Stimulated activated CD8-positive, alpha-beta memory T cell treated with anti-CD3 and anti-CD28 coated beads, Interleukin-2, amount 100 ng/mL, for 48 hours (primary cell): ENCODE measurements at regions not wholly inside any gene's neighbourhood (a gene's known extent, or its start where the extent isn't known, plus 50 kb on each side); places are given as distances from the start of the nearest gene placed in this dataset.

Source experiments
- DNase-seq, 2 donors: peaks; one replicate each; pipeline ENCODE4 v3.0.0-alpha.2; 2020; ENCODE audit warnings: low read depth in 2 of 2

- no peak for DNase-seq
Observed at GRCh38 chr5:167745868-167746267, 545.6 kb upstream of the WWC1 start.

GRCh38 chr5:167750586-167750985, 540.9 kb upstream of the WWC1 start:
- no peak for DNase-seq

- no peak for DNase-seq
Observed at GRCh38 chr5:167752936-167753335, 538.5 kb upstream of the WWC1 start.

GRCh38 chr5:167753725-167754490, 537.5 kb upstream of the WWC1 start:
- DNase-seq = no peak

- DNase-seq = no peak
Observed at GRCh38 chr5:167754501-167755021, 536.9 kb upstream of the WWC1 start.

- DNase-seq = no peak
Observed at GRCh38 chr5:167755420-167755819, 536.0 kb upstream of the WWC1 start.

GRCh38 chr5:167759057-167759821, 532.2 kb upstream of the WWC1 start:
- DNase-seq = no peak

- DNase-seq = no peak
Observed at GRCh38 chr5:167763772-167764171, 527.7 kb upstream of the WWC1 start.

- no peak for DNase-seq
Observed at GRCh38 chr5:167764641-167765289, 526.7 kb upstream of the WWC1 start.

GRCh38 chr5:167765352-167765751, 526.1 kb upstream of the WWC1 start:
- DNase-seq = no peak

- DNase-seq = no peak
Observed at GRCh38 chr5:167766957-167767356, 524.5 kb upstream of the WWC1 start.

GRCh38 chr5:167767795-167768194, 523.6 kb upstream of the WWC1 start:
- DNase-seq = no peak

- DNase-seq = no peak
Observed at GRCh38 chr5:167769846-167770413, 521.5 kb upstream of the WWC1 start.

GRCh38 chr5:167770461-167770860, 521.0 kb upstream of the WWC1 start:
- no peak for DNase-seq

GRCh38 chr5:167771571-167771970, 519.9 kb upstream of the WWC1 start:
- no peak for DNase-seq

- no peak for DNase-seq
Observed at GRCh38 chr5:167773668-167774301, 517.7 kb upstream of the WWC1 start.

GRCh38 chr5:167777746-167778145, 513.7 kb upstream of the WWC1 start:
- DNase-seq = no peak

- DNase-seq = no peak
Observed at GRCh38 chr5:167778228-167778627, 513.2 kb upstream of the WWC1 start.

- no peak for DNase-seq
Observed at GRCh38 chr5:167779644-167780043, 511.8 kb upstream of the WWC1 start.

- no peak for DNase-seq
Observed at GRCh38 chr5:167780177-167780576, 511.3 kb upstream of the WWC1 start.

- no peak for DNase-seq
Observed at GRCh38 chr5:167783145-167783817, 508.2 kb upstream of the WWC1 start.
